Hepatocyte (in vitro differentiated cells): ENCODE measurements at regions not wholly inside any gene's neighbourhood (a gene's known extent, or its start where the extent isn't known, plus 50 kb on each side); places are given as distances from the start of the nearest gene placed in this dataset.

ENCODE experiments used
- CTCF ChIP-seq: fragments of 200-600 bp; sonication (generic); IDR thresholded peaks from 2 replicates; pipeline ENCODE4 v1.5.1; 2016; ENCODE audit warnings: antibody characterized with exemption, mild to moderate bottlenecking; ENCODE audit not compliant: poor library complexity
- EZH2 ChIP-seq: fragments of 200-600 bp; sonication (generic); IDR thresholded peaks from 2 replicates; pipeline ENCODE4 v1.6.1; 2016; ENCODE audit warnings: antibody characterized with exemption, mild to moderate bottlenecking, borderline replicate concordance
- EZH2phosphoT487 ChIP-seq: fragments of 200-600 bp; sonication (generic); IDR thresholded peaks from one replicate; pipeline ENCODE4 v1.6.1; 2018; ENCODE audit warnings: antibody characterized with exemption, mild to moderate bottlenecking, low read depth, moderate library complexity; ENCODE audit not compliant: unreplicated experiment, severe bottlenecking

- TF ChIP-seq CTCF (no peak), EZH2 (no peak), EZH2phosphoT487 (no peak)
These were observed 62.4 kb downstream of the FZD1 start for GRCh38 chr7:91326516-91327199.
